ENCODE measurements at regions not wholly inside any gene's neighbourhood (a gene's known extent, or its start where the extent isn't known, plus 50 kb on each side); places are given as distances from the start of the nearest gene placed in this dataset.
"Not testable (repeated sequence)": the region's sequence is repeated elsewhere in the genome, so short reads cannot be mapped to it uniquely, and the experiment has no call there.

- DNase-seq (ENCODE audit: low read depth, low spot score) (no peak), ATAC-seq (no peak)
- BruUV-seq (replicated peaks): no TSS peak
- intact Hi-C loops (cut with micrococcal nuclease; ENCODE audit: unreplicated experiment) (no loop called here), in situ Hi-C loops (cut with HindIII; ENCODE audit: low pct_unique_long_range_greater_than_20kb, low sequenced_read_pairs) (no loop called here)
- H3K27ac ChIP-seq (ENCODE audit: low read length): no peak overlapping the region
- no peaks in the 10 kb centered on the region for H3K27me3 ChIP-seq (ENCODE audit: control insufficient read depth, insufficient read depth, low read length)
- no peaks in the 10 kb centered on the region for H3K9me3 ChIP-seq (ENCODE audit: control insufficient read depth, insufficient read depth, low read depth, low read length)
- H3K36me3 ChIP-seq (ENCODE audit: control insufficient read depth, insufficient read depth, low read length): no peaks in the 10 kb centered on the region
- CTCF ChIA-PET: no interaction called here
- no peak overlapping the region for H3K4me3 ChIP-seq (ENCODE audit: low read depth in 2 of 2, low read length in 2 of 2)
- H3K4me1 ChIP-seq (ENCODE audit: control insufficient read depth, insufficient read depth, low read length): no peaks in the 10 kb centered on the region
- no peak for TF ChIP-seq SIN3A (IDR thresholded peaks at IDR 0.05; ENCODE audit: borderline replicate concordance, insufficient read depth, low read depth, low read length)
- TF ChIP-seq, protein P1, sequence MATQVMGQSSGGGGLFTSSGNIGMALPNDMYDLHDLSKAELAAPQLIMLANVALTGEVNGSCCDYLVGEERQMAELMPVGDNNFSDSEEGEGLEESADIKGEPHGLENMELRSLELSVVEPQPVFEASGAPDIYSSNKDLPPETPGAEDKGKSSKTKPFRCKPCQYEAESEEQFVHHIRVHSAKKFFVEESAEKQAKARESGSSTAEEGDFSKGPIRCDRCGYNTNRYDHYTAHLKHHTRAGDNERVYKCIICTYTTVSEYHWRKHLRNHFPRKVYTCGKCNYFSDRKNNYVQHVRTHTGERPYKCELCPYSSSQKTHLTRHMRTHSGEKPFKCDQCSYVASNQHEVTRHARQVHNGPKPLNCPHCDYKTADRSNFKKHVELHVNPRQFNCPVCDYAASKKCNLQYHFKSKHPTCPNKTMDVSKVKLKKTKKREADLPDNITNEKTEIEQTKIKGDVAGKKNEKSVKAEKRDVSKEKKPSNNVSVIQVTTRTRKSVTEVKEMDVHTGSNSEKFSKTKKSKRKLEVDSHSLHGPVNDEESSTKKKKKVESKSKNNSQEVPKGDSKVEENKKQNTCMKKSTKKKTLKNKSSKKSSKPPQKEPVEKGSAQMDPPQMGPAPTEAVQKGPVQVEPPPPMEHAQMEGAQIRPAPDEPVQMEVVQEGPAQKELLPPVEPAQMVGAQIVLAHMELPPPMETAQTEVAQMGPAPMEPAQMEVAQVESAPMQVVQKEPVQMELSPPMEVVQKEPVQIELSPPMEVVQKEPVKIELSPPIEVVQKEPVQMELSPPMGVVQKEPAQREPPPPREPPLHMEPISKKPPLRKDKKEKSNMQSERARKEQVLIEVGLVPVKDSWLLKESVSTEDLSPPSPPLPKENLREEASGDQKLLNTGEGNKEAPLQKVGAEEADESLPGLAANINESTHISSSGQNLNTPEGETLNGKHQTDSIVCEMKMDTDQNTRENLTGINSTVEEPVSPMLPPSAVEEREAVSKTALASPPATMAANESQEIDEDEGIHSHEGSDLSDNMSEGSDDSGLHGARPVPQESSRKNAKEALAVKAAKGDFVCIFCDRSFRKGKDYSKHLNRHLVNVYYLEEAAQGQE (IDR thresholded peaks at IDR 0.05; ENCODE audit: insufficient read depth in 1 of 2, low read depth in 2 of 2, low read length in 1 of 2): no peak
- no peak for TF ChIP-seq TCF7L2 (IDR thresholded peaks at IDR 0.05; ENCODE audit: low read depth, low read length)
- TF ChIP-seq, protein P2, sequence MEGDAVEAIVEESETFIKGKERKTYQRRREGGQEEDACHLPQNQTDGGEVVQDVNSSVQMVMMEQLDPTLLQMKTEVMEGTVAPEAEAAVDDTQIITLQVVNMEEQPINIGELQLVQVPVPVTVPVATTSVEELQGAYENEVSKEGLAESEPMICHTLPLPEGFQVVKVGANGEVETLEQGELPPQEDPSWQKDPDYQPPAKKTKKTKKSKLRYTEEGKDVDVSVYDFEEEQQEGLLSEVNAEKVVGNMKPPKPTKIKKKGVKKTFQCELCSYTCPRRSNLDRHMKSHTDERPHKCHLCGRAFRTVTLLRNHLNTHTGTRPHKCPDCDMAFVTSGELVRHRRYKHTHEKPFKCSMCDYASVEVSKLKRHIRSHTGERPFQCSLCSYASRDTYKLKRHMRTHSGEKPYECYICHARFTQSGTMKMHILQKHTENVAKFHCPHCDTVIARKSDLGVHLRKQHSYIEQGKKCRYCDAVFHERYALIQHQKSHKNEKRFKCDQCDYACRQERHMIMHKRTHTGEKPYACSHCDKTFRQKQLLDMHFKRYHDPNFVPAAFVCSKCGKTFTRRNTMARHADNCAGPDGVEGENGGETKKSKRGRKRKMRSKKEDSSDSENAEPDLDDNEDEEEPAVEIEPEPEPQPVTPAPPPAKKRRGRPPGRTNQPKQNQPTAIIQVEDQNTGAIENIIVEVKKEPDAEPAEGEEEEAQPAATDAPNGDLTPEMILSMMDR (IDR thresholded peaks at IDR 0.05): no peak
- TF ChIP-seq POLR2AphosphoS5 (IDR thresholded peaks at IDR 0.05; ENCODE audit: low read depth, low read length): no peak
- POLR2A ChIA-PET: no interaction called here
Observed at GRCh38 chr7:17581301-17581700, 282.8 kb downstream of the AHR start.

GRCh38 chr7:17582696-17583095 lies 284.2 kb downstream of the AHR start:
- in situ Hi-C loops (cut with HindIII; ENCODE audit: low pct_unique_long_range_greater_than_20kb, low sequenced_read_pairs); H3K9me3 ChIP-seq (ENCODE audit: control insufficient read depth, insufficient read depth, low read depth, low read length); H3K4me1 ChIP-seq (ENCODE audit: control insufficient read depth, insufficient read depth, low read length); POLR2A ChIA-PET; intact Hi-C loops (cut with micrococcal nuclease; ENCODE audit: unreplicated experiment); CTCF ChIA-PET; H3K27me3 ChIP-seq (ENCODE audit: control insufficient read depth, insufficient read depth, low read length); H3K27ac ChIP-seq (ENCODE audit: low read length); DNase-seq (ENCODE audit: low read depth, low spot score); BruUV-seq (replicated peaks); H3K36me3 ChIP-seq (ENCODE audit: control insufficient read depth, insufficient read depth, low read length); ATAC-seq; H3K4me3 ChIP-seq (ENCODE audit: low read depth in 2 of 2, low read length in 2 of 2): not testable (repeated sequence)

- BruUV-seq (replicated peaks): no TSS peak
- intact Hi-C loops (cut with micrococcal nuclease; ENCODE audit: unreplicated experiment): no loop called here
- Histone ChIP-seq H3K36me3 (ENCODE audit: control insufficient read depth, insufficient read depth, low read length) (no peaks in the 10 kb centered on the region), H3K27ac (ENCODE audit: low read length) (no peak overlapping the region), H3K4me1 (ENCODE audit: control insufficient read depth, insufficient read depth, low read length) (no peaks in the 10 kb centered on the region), H3K4me3 (ENCODE audit: low read depth in 2 of 2, low read length in 2 of 2) (no peak overlapping the region), H3K9me3 (ENCODE audit: control insufficient read depth, insufficient read depth, low read depth, low read length) (no peaks in the 10 kb centered on the region), H3K27me3 (ENCODE audit: control insufficient read depth, insufficient read depth, low read length) (no peaks in the 10 kb centered on the region)
- in situ Hi-C loops (cut with HindIII; ENCODE audit: low pct_unique_long_range_greater_than_20kb, low sequenced_read_pairs): no loop called here
- DNase-seq (ENCODE audit: low read depth, low spot score) (no peak), ATAC-seq (no peak)
- ChIA-PET CTCF (interaction anchor here (0.6 to 0.7 kb wide), 2 partner anchors 62 to 94 kb away, joined by 4 to 6 read pairs; no protein-coding TSS in a partner anchor), POLR2A (no interaction called here)
- TF ChIP-seq POLR2AphosphoS5 (IDR thresholded peaks at IDR 0.05; ENCODE audit: low read depth, low read length) (no peak), TCF7L2 (IDR thresholded peaks at IDR 0.05; ENCODE audit: low read depth, low read length) (no peak), SIN3A (IDR thresholded peaks at IDR 0.05; ENCODE audit: borderline replicate concordance, insufficient read depth, low read depth, low read length) (no peak)
- TF ChIP-seq, protein P2 (IDR thresholded peaks at IDR 0.05): no peak
Observed at GRCh38 chr7:17583786-17584185, 285.3 kb downstream of the AHR start.
